Left lung (tissue), 4 donors: ENCODE measurements at regions not wholly inside any gene's neighbourhood (a gene's known extent, or its start where the extent isn't known, plus 50 kb on each side); places are given as distances from the start of the nearest gene placed in this dataset.
A peak's percentile ranks its signal among the peaks of the same experiment; 100 is the strongest.

Experiments used
- ATAC-seq: fragments of 200-7000 bp; cut with Tn5 transposase; one replicate; pipeline ENCODE4 v1.9.1; 2020; ENCODE audit warnings: moderate library complexity
- DNase-seq, 4 donors: peaks; one replicate each; pipeline ENCODE4 v3.0.0-alpha.2; 2013 to 2020
- H3K27ac ChIP-seq, 2 donors: fragments of 200-600 bp; sonication (generic) in 1 of 2; one replicate each; pipeline versions ENCODE4 v1.5.0 to v1.8.0; 2020 to 2021
- H3K27me3 ChIP-seq, 2 donors: fragments of 200-600 bp; sonication (generic) in 1 of 2; one replicate each; pipeline versions ENCODE4 v1.5.0 to v1.8.0; 2020 to 2021
- H3K36me3 ChIP-seq, 2 donors: fragments of 200-600 bp; sonication (generic) in 1 of 2; one replicate each; pipeline versions ENCODE4 v1.5.0 to v1.8.0; 2020 to 2021
- H3K4me1 ChIP-seq, 2 donors: fragments of 200-600 bp; one replicate each; pipeline ENCODE4 v1.8.0; 2021
- H3K4me3 ChIP-seq, 2 donors: fragments of 200-600 bp; sonication (generic) in 1 of 2; one replicate each; pipeline versions ENCODE4 v1.5.0 to v1.8.0; 2020 to 2021; ENCODE audit warnings: mild to moderate bottlenecking in 1 of 2
- H3K9me3 ChIP-seq, 2 donors: fragments of 200-600 bp; sonication (generic) in 1 of 2; one replicate each; pipeline versions ENCODE4 v1.5.0 to v1.8.0; 2020 to 2021
- CTCF ChIP-seq, 2 donors: fragments of 200-600 bp; sonication (generic) in 1 of 2; IDR thresholded peaks; one replicate each; pipeline versions ENCODE4 v1.5.0 to v1.8.0; 2021; ENCODE audit warnings: antibody characterized with exemption in 2 of 2
- intact Hi-C, 2 donors: fragments of 100-400 bp; cut with DNase I; formaldehyde crosslinking; loops; one replicate each; pipeline versions ENCODE4 v1.11.2 to v1.14.2; 2022
- donor health status: DM: no; HTN: yes; CAD: no.
- donor health status: DM: no; HTN: no; CAD: no.

DNA sequence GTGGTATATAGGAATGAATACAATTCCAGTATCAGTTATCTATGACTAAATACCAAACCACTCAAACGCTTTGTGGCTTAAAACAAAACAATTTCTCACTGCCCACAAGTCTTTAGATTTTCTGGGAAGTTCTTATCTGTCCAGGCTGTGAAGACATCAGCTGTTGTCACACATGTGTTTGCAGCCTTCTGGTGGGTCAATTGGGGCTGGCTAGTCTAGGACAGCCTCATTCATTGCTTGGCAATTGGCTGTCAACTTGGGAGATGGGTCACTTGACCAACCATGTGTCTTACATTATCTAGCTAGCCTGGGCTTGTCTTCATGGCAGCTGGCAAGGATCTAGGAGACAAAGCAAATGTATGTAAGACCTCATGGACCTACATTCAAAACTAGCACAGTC is 53.8 kb upstream of the PAPPA start:
- Histone ChIP-seq H3K27me3 (no peaks in the 10 kb centered on the region), H3K27ac (no peak overlapping the region), H3K36me3 (no peaks in the 10 kb centered on the region), H3K4me1 (no peaks in the 10 kb centered on the region), H3K9me3 (no peaks in the 10 kb centered on the region), H3K4me3 (no peak overlapping the region)
- intact Hi-C loops = no loop called here
- no peak for DNase-seq
- TF ChIP-seq CTCF (IDR thresholded peaks at IDR 0.05) = no peak
- no peak for ATAC-seq

- peak; percentile 35 for ATAC-seq
- intact Hi-C loops = no loop called here
Measured at GRCh38 chr9:116100711-116101121, 52.9 kb upstream of the PAPPA start.

DNA sequence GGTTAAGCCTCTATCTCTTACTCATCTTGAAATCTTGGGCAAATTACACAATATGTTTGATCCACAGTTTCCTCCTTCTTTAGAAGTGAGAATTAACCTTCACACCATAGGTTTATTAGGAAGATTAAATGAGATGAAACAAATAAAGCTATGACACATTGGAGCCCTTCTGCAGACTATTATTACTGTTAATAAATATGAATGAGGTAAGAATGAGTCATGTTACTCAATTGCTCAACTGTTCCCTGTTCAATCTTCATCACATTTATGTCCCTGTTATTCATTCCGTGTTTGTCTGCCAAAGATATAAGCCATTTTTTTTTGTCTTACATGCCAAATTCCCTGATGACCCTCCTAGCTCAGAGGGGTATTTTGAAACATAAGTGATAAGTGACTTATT is 52.1 kb upstream of the PAPPA start:
- DNase-seq = no peak

More at GRCh38 chr9:116100711-116101121, 52.9 kb upstream of the PAPPA start:
- no peak for DNase-seq
- TF ChIP-seq CTCF (IDR thresholded peaks at IDR 0.05) = no peak
- H3K4me1 ChIP-seq = no peaks in the 10 kb centered on the region
- H3K4me3 ChIP-seq = no peak overlapping the region
- H3K36me3 ChIP-seq = no peaks in the 10 kb centered on the region
- H3K27me3 ChIP-seq = no peaks in the 10 kb centered on the region
- no peak overlapping the region for H3K27ac ChIP-seq
- no peaks in the 10 kb centered on the region for H3K9me3 ChIP-seq

DNA sequence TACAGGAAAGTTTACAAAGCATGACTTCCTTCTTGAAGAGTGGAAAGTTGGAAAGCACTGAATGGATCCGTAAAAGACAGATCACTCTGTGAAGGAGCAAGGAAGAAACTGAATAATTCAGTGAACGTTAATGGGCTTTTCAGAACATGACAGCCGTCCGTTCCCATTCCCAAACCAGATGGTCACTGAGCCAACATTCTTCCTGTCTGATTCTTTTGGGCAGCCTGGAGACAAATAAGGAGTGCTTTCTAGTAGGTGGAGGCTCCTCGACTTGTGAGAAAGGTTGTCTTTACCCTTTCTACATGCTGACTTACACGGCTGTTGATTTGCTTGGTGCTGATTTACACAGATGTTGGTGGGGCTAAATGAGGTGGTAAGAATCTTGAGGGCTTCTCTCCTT is 51.0 kb upstream of the PAPPA start:
- TF ChIP-seq CTCF (IDR thresholded peaks at IDR 0.05) = no peak
- no peaks in the 10 kb centered on the region for H3K27me3 ChIP-seq
- no peaks in the 10 kb centered on the region for H3K4me1 ChIP-seq
- H3K9me3 ChIP-seq = no peaks in the 10 kb centered on the region
- no peaks in the 10 kb centered on the region for H3K36me3 ChIP-seq
- ATAC-seq = no peak
- no peak overlapping the region for H3K27ac ChIP-seq
- DNase-seq = no peak
- H3K4me3 ChIP-seq = no peak overlapping the region
- intact Hi-C loops = no loop called here

More for the DNA sequence above, 52.1 kb upstream of the PAPPA start:
- Histone ChIP-seq H3K4me3 (no peak overlapping the region), H3K27me3 (no peaks in the 10 kb centered on the region), H3K27ac (no peak overlapping the region), H3K36me3 (no peaks in the 10 kb centered on the region), H3K9me3 (no peaks in the 10 kb centered on the region), H3K4me1 (no peaks in the 10 kb centered on the region)
- ATAC-seq = peak; percentile 62
- no peak for TF ChIP-seq CTCF (IDR thresholded peaks at IDR 0.05)
- intact Hi-C loops = no loop called here
